GM18861 (cell line): ENCODE measurements at regions not wholly inside any gene's neighbourhood (a gene's known extent, or its start where the extent isn't known, plus 50 kb on each side); places are given as distances from the start of the nearest gene placed in this dataset.
"Not testable (repeated sequence)": the region's sequence is repeated elsewhere in the genome, so short reads cannot be mapped to it uniquely, and the experiment has no call there.

Source experiments
- ATAC-seq: cut with Tn5 transposase; IDR thresholded peaks from one replicate; pipeline ENCODE4 v1.9.1; 2021; ENCODE audit not compliant: unreplicated experiment

DNA sequence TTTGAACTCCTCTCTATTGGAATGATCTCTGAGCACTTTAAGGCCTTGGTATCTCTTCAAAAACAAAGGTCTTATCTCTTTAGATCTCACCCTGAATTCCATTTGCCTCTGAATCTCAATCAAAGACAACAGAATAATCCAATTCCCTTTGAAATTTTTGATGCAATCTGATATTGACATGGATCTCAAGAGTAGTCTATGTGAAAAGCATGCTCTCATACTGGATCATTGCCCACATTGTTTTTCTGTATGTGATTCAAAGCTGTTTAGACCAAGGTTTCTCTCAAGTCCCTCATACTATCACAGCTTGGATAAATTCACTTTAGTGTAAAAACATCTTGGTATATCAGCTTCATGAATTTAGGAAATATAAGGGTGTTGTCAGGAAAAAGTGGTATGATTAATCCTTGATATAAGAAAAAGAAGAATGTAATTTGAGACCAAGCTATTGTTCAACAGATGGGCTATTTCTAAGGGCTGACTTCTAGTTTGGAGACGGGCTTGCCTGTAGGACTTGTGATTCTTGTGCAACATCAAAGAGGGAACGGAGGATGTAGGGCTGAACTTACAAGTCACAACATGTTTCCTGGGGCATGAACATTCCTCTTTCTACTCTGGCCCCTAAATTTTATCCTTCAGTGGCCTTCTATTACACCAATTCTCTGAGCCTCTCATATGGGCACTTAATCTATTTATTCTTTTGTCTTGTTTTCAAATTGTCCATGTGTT, 77.9 kb upstream of the CITED2 start:
- no peak for ATAC-seq

DNA sequence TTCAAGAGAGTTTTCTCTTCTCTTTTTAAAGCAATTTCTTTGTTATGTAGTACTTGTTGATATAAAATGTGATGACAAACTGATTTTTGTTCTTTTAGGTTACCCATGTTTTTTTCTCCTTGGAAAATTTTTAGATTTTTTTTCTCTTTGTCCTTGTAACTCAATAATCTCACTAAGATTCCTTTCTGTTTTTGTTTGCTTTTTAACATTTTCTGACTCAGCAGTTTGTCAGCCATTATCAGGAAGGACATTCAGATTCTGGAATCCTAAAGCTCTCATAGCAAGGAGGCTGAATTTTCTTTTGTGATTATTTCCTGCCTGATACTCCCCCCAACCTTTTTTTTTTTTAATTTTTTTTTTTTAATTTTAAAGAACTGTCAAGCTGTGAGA, 75.2 kb upstream of the CITED2 start:
- ATAC-seq: no peak

DNA sequence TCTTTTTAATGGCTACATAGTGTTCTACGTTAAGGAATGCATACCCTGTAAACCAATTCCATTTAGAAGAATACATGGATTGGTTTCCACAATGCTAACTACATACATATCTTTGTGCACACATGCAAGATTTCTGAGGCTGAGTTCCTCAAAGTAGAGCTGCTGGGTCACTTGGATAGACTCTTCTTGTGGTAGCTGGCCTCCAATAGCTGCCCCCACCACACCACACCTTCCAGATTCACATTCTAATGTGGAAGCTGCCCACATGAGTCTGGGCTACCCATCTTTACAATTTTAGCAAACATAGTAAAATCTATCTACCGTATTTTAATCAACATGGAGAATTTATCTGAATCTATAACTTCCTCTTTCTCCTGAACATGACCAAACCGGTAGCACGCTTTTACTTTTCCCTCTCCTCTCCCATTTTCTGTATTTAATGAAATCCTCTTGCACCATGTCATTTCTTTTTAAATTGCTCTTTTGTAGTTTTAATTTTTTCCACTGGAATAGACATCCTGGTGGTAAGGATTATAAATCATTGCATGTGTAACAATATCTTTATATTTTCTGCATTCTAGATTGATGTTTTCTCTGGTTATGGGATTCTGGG, 74.7 kb upstream of the CITED2 start:
- ATAC-seq: no peak

DNA sequence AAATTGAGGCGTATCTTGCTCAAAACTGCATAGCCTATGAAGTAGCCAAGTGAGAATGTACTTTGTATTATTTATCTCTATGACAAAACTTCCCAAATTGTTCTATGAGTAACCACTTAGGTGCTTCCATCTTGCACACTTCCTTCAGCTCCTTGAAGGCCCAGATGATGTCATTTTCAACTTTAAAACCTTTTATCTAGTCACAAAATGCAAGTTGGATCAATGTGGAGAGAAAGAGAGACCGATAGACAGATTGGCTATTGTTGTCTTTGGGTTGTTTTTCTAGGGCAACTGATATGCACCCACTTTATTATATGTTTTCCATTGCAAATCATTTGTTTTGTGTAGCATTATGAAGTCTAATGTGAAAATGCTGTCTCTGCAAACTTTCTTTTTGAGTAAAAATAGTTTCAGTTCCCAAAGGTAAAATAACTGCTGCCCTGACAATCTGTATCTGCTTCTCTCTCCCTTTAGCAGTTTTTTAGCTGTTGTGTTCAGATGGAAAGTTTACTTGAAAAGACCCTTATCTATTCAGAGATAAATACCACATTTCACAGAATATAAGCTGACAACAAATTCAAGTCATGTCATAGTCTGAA, 73.7 kb upstream of the CITED2 start:
- peak; percentile 94 for ATAC-seq

GRCh38 chr6:139447656-139447975, 73.2 kb upstream of the CITED2 start:
- no peak for ATAC-seq

- ATAC-seq: no peak
Measured at GRCh38 chr6:139446768-139447655, 72.6 kb upstream of the CITED2 start.

DNA sequence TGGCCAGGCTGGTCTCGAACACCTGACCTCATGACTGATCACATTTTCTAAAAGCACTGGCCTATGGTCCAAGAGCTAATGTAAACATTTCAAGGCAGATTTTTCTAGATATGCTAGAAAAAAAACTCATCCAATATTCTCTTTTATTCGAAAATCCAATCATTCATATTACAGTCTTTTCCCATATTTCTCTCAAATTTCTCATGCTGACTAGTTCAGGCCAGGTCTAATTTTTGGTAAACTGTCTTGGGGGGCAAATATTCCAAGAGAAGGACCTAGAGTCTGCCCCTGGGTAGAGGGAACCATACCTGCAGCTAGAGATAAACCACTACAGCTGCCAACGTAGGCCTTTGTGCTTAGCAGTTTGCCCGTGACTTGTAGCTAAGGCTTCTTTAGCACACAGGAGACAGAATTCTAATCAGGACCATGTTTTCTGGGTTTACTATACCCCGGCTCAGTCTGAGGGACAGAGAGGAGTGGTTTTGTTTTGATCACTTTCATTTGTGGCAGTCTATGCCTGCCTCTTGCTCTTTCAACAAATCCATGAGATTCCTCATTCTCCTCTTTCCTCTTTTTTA, 71.8 kb upstream of the CITED2 start:
- ATAC-seq: no peak

DNA sequence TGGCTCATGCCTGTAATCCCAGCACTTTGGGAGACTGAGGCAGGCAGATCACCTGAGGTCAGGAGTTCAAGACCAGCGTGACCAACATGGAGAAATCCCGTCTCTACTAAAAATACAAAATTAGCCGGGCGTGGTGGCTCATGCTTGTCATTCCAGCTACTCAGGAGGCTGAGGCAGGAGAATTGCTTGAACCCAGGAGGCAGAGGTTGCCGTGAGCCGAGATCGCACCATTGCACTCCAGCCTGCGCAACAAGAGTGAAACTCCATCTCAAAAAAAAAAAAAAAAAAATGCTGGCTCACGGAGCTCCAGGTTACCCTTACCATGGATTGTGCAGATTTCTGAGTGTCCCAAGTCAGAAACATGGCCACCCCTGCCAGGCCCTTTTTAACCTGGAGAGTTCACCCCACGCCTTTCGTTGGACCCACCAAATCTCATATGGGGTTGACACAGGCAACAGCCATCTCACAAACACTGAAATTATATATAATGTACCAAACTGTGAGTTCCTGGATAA, 69.9 kb upstream of the CITED2 start:
- ATAC-seq: not testable (repeated sequence)

DNA sequence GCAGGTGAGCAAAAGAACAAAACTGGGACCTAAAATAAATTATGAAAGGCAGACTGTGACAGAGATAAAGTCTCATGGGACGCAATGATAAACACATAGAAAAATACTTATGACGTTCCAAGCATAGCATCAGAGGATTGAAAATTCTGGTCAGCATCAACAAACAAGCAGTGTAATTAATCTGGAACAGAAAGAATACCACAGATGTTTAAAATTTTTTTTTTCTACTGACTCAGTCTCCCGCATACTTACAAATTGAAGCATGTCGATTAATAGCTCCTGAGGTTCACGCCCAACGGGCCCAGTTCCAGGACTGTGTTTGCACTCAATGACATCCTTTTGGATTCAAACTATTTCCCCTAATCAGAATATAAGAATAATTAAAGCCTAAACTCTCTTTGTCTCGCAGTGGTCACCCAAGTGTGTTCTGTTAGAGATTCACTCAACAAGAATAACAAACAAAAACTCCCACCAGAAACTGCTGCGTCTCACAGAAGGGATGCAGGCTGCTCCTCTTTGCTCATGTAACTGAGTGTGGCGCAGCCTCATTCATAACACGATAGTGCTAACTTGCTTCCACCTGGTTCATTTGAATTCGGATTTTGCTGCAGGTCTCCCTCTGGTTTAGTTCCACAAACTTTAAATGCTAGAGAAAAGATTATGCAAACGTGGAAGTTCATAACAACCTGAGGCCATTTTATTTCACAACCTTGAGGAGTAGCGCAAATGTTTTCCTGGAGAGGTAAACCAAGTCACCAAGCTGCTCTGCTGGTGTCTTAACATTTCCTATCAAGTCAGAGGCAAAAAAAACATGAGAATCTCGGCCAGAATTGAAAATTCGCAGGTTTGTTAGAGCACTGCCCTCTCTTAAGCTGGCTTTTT, 69.0 kb upstream of the CITED2 start:
- no peak for ATAC-seq

DNA sequence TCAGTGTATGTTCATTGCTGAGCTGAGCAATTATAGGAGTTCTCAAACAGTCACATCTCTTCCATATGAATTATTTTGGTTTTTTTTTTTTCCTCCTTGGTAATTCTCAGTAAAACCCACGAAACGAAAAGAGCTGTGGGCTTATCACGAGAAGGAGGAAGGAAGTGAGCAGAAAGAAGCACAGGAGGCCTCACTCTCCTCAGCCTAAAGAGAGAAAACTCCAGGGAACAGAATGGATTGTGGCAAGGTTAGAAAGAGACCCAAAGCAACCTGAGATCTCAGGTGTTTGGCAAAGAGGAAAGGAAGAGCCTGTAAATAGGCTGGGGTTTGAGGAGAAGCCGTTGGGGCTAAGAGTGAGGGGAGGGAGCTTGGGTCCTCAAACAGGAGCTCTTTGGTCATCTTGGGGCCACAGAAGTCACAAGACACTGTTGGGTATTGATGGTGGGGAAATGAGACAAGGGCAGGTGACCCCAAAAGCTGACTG, 67.8 kb upstream of the CITED2 start:
- ATAC-seq: no peak

GRCh38 chr6:139439349-139439748, 64.9 kb upstream of the CITED2 start:
- no peak for ATAC-seq

DNA sequence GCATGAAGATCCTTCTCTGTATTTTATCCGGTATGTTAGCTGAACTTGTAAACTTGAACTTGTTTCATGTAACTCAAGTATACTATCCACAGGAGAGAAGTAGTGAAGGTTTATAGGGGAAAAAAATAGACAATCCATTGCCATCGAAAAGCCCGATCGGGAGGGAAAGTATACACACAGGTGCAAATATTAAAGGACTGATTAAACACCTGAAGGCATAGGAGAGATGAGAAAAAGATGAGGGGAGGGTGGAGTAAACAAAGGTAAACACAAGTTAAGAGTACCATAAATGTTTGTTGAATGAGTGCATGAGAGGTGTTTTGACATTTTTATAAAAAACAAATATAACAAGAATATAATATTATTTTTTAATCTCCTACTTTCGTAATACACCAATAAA, 64.3 kb upstream of the CITED2 start:
- no peak for ATAC-seq

DNA sequence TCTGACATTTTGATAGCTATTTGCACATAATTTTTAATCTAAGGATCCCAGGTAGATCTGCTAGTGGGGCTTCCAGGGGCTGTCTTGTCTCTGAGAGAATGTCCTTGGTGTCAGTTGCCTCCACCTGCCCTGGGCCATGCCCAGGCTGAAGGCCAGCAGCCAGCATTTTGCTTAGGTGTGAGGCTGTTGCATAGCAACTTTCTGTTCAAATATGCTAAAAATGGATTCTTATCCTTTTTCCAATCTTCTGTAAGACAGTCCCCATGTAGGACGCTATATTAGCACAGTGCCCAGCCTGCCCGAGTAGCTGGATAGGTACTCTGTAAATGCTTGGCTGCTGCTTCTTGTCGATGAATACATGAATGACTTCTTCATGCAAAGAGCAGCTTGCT, 62.5 kb upstream of the CITED2 start:
- no peak for ATAC-seq

GRCh38 chr6:139436200-139436956, 61.9 kb upstream of the CITED2 start:
- ATAC-seq: no peak

GRCh38 chr6:139433631-139434419, 59.4 kb upstream of the CITED2 start:
- ATAC-seq: no peak

- ATAC-seq: no peak
Measured at GRCh38 chr6:139431602-139431956, 57.1 kb upstream of the CITED2 start.

DNA sequence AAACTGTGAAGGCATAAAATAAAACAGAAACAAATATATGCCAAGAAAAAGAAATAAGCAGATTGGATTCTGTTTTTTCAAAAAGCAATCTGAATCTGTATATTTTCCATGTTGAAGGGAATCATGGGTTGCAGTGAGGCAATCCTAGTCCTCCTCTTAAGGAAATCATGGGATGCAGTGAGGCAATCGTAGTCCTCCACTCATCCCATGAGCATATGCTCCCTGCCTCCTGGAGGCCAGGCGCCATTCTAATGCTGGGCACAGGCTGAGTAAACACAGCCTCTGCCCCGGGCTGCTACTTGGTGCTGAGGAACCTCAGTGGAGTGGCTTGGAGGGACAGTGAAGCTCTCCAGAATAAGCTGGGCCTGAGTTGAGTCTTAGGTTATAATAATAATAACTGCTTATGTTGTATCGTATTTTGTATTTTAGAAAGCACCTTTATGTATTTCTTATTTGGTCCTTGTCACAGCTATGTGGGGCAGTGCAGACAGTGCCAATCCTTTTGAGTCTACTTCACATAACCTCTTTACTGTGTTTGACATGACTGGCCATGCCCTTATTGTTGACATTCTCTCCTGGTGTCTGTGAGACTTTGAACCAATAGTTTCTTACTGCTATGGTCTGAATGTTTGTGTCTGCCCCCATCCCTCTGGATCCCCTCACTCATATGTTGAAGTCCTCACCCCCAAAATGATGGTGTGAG, 56.6 kb upstream of the CITED2 start:
- no peak for ATAC-seq

GRCh38 chr6:139429580-139430145, 55.2 kb upstream of the CITED2 start:
- ATAC-seq: no peak
